ENCODE measurements at regions not wholly inside any gene's neighbourhood (a gene's known extent, or its start where the extent isn't known, plus 50 kb on each side); places are given as distances from the start of the nearest gene placed in this dataset.

- no peaks in the 10 kb centered on the region for H3K27me3 ChIP-seq
- no peak for DNase-seq (ENCODE audit: low spot score)
- no peaks in the 10 kb centered on the region for H3K9me3 ChIP-seq
- no peaks in the 10 kb centered on the region for H3K36me3 ChIP-seq
- no peak overlapping the region for H3K27ac ChIP-seq
- no peaks in the 10 kb centered on the region for H3K4me1 ChIP-seq
- no peak for TF ChIP-seq CTCF (IDR thresholded peaks at IDR 0.05)
- no peak overlapping the region for H3K4me3 ChIP-seq
Observed at GRCh38 chr10:9028231-9028630, 973.7 kb downstream of the GATA3 start.

DNA sequence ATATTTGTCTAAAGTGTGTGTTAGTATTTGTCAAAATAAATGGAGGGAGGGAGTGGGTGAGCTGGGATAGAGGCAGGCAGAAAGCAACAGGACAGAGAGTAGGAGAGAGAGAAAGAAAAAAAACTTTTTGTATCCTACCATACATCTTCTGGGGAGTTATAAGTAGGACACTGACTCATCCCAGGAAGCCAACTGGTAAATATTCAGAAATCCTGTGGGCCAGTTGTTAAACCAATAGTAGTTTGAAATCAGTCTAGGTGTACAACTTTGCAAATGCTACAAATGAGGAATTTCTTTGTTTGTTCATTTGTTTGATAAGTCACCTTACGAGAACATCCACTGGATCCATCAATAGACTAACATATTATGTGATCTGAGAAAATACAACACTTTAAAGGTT, 980.9 kb downstream of the GATA3 start:
- no peak overlapping the region for H3K27ac ChIP-seq
- H3K4me3 ChIP-seq = no peak overlapping the region

GRCh38 chr10:9036711-9037204, 982.3 kb downstream of the GATA3 start:
- TF ChIP-seq CTCF (IDR thresholded peaks at IDR 0.05) = no peak
- Histone ChIP-seq H3K36me3 (no peaks in the 10 kb centered on the region), H3K9me3 (peaks cover 0 to 15% of the 10 kb centered on the region in 2 donors), H3K4me1 (no peaks in the 10 kb centered on the region), H3K27ac (no peak overlapping the region), H3K27me3 (no peaks in the 10 kb centered on the region), H3K4me3 (no peak overlapping the region)
- no peak for DNase-seq (ENCODE audit: low spot score)

More for the DNA sequence above, 980.9 kb downstream of the GATA3 start:
- TF ChIP-seq CTCF (IDR thresholded peaks at IDR 0.05) = no peak
- H3K9me3 ChIP-seq = peaks cover 0 to 15% of the 10 kb centered on the region in 2 donors
- no peak for DNase-seq (ENCODE audit: low spot score)
- no peaks in the 10 kb centered on the region for H3K27me3 ChIP-seq
- no peaks in the 10 kb centered on the region for H3K36me3 ChIP-seq
- no peaks in the 10 kb centered on the region for H3K4me1 ChIP-seq

DNA sequence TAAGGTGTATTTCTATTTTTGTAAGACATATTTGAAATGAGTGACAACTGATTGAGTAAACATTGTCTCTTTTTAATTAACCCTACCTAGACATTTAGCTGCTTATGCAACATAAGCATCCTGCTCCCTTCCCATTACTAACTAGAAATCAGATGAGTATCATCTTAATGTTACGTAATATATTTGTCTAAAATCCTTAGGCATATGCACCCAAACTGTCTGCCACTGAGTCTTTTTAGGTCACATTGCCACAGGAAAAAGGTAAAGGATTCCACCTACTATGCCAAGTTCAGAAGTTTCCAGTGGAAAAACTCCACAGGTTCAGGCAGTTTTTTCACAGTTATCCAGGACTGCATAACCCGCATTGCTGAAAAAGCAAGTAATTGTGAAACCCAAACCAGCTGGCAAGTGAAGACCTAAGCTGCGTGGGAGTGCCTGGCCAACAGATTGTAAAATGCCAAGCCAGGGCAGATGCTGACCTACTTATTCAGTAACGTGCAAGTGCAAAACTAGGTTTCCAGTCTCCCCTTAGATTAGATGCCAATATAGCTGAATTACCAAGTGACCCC, 983.7 kb downstream of the GATA3 start:
- H3K36me3 ChIP-seq = no peaks in the 10 kb centered on the region
- peaks cover 0 to 15% of the 10 kb centered on the region in 2 donors for H3K9me3 ChIP-seq
- H3K27ac ChIP-seq = no peak overlapping the region
- no peak for TF ChIP-seq CTCF (IDR thresholded peaks at IDR 0.05)
- no peak for DNase-seq (ENCODE audit: low spot score)
- H3K4me3 ChIP-seq = no peak overlapping the region
- no peaks in the 10 kb centered on the region for H3K27me3 ChIP-seq
- no peaks in the 10 kb centered on the region for H3K4me1 ChIP-seq

GRCh38 chr10:9043466-9043865, 989.0 kb downstream of the GATA3 start:
- no peaks in the 10 kb centered on the region for H3K4me1 ChIP-seq
- no peak for DNase-seq (ENCODE audit: low spot score)
- H3K4me3 ChIP-seq = no peak overlapping the region
- no peaks in the 10 kb centered on the region for H3K9me3 ChIP-seq
- no peaks in the 10 kb centered on the region for H3K36me3 ChIP-seq
- TF ChIP-seq CTCF (IDR thresholded peaks at IDR 0.05) = no peak
- no peaks in the 10 kb centered on the region for H3K27me3 ChIP-seq
- H3K27ac ChIP-seq = no peak overlapping the region

DNA sequence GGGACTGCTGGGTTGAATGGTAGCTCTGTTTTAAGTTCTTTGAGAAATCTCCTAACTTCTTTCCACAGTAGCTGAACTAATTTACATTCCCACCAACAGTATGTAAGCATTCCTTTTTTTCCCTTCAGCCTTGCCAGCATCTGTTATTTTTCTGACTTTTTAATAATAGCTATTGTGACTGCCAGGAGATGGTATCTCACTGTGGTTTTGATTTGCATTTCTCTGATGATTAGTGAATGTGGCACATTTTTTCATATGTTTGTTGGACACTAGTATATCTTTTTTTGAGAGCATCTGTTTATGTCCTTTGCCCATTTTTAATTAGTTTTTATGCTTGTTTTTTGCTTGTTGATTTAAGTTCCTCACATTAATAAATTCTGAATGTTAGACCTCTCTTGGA, 990.8 kb downstream of the GATA3 start:
- no peak overlapping the region for H3K4me3 ChIP-seq
- TF ChIP-seq CTCF (IDR thresholded peaks at IDR 0.05) = no peak
- no peaks in the 10 kb centered on the region for H3K36me3 ChIP-seq
- DNase-seq (ENCODE audit: low spot score) = no peak
- H3K27ac ChIP-seq = no peak overlapping the region
- no peaks in the 10 kb centered on the region for H3K27me3 ChIP-seq
- H3K4me1 ChIP-seq = no peaks in the 10 kb centered on the region
- H3K9me3 ChIP-seq = peaks cover 0 to 11% of the 10 kb centered on the region in 2 donors

Data from right atrium auricular region (tissue), 2 donors.